ENCODE measurements at regions not wholly inside any gene's neighbourhood (a gene's known extent, or its start where the extent isn't known, plus 50 kb on each side); places are given as distances from the start of the nearest gene placed in this dataset.
"Not testable (repeated sequence)": the region's sequence is repeated elsewhere in the genome, so short reads cannot be mapped to it uniquely, and the experiment has no call there.

DNA sequence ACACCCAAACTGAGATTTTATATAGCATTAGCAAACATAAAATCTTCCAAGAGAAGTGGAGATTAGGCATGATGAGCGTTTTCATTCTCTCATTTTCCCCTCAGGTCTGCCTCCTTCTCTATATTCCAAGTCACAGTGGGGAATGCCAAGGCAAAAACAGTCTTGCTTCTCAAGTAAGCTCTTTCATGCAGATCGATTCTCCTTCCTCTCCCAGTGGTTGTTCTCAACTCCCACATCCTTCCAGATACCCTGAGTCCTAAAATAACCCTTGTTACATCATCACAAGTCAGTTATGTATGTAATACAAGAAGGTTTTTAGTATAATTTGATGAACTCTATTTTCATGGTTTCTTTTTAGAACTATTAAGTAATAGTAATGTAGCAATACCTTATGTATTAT, 150.6 kb downstream of the TXNL1 start:
- H3K27me3 Mint-ChIP-seq (ENCODE audit: low read depth), result no peaks in the 10 kb centered on the region
- no peak for DNase-seq (ENCODE audit: low read depth, low spot score)
- H3K36me3 Mint-ChIP-seq (ENCODE audit: low read depth), result no peaks in the 10 kb centered on the region
- no peak overlapping the region for H3K27ac Mint-ChIP-seq (ENCODE audit: unreplicated experiment)
- no peaks in the 10 kb centered on the region for H3K9me3 Mint-ChIP-seq
- H3K4me3 Mint-ChIP-seq, result no peak overlapping the region
- TF ChIP-seq, protein P1, sequence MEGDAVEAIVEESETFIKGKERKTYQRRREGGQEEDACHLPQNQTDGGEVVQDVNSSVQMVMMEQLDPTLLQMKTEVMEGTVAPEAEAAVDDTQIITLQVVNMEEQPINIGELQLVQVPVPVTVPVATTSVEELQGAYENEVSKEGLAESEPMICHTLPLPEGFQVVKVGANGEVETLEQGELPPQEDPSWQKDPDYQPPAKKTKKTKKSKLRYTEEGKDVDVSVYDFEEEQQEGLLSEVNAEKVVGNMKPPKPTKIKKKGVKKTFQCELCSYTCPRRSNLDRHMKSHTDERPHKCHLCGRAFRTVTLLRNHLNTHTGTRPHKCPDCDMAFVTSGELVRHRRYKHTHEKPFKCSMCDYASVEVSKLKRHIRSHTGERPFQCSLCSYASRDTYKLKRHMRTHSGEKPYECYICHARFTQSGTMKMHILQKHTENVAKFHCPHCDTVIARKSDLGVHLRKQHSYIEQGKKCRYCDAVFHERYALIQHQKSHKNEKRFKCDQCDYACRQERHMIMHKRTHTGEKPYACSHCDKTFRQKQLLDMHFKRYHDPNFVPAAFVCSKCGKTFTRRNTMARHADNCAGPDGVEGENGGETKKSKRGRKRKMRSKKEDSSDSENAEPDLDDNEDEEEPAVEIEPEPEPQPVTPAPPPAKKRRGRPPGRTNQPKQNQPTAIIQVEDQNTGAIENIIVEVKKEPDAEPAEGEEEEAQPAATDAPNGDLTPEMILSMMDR (conservative IDR thresholded peaks at IDR 0.05), result no peak
- no peaks in the 10 kb centered on the region for H3K4me1 Mint-ChIP-seq

DNA sequence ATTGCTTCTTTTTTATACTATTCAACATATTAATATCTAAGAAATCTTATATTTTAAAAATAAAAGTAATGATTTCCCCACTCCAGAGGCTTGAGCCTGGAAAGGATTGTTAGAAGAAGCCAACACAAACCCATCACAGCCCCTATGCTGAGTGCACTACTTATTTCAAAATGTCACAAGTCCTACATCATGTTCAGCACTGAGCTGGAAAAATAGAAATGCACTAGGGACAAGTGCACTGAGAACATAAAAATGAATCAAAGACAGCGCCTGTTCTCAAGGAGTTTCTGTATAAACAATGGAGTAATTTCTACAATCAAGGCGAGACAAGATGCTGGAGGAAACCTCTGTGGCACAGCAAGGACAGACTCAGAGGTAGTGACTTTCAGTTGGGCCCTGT, 155.0 kb downstream of the TXNL1 start:
- Mint-ChIP-seq H3K4me1 (no peaks in the 10 kb centered on the region), H3K4me3 (no peak overlapping the region), H3K27ac (ENCODE audit: unreplicated experiment) (no peak overlapping the region), H3K9me3 (no peaks in the 10 kb centered on the region), H3K36me3 (ENCODE audit: low read depth) (no peaks in the 10 kb centered on the region), H3K27me3 (ENCODE audit: low read depth) (no peaks in the 10 kb centered on the region)
- DNase-seq (ENCODE audit: low read depth, low spot score), result no peak
- TF ChIP-seq, protein P1 (conservative IDR thresholded peaks at IDR 0.05), result no peak

DNA sequence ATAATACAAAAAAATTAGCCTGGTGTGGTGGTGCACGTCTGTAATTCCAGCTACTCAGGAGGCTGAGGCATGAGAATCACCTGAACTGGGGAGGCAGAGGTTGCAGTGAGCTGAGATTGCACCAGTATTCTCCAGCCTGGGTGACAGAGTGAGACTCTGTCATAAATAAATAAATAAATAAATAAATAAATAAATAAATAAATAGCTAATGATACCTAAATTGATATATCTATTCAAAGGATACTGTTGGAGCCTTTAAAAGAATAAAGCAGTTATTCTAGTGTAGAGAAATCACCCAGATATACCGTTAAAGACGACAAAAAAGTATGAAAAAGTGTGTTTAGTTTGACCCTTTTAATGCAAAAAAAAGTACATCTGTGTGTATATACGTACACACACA, 155.6 kb downstream of the TXNL1 start:
- not testable (repeated sequence) for H3K27me3 Mint-ChIP-seq (ENCODE audit: low read depth); DNase-seq (ENCODE audit: low read depth, low spot score); H3K36me3 Mint-ChIP-seq (ENCODE audit: low read depth); H3K4me3 Mint-ChIP-seq; H3K27ac Mint-ChIP-seq (ENCODE audit: unreplicated experiment); H3K9me3 Mint-ChIP-seq; H3K4me1 Mint-ChIP-seq

DNA sequence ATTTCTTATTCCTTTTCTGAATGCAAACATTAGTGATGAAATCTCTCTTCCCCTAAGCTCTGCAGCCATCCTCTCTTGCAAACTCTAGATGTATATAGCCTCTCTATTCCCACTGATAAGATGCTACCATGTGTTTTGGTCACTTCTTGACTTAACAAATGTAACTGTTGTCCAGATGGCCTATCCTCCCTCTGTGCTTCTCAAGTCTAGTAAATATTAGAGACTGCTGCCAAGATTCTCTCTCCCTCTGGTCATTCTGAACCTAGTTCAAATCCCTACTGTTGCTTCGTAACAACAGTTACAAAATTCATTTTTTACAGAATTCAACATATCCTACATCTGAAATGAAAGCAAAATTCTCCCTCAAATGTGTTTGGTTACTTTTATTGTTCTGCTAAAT, 156.6 kb downstream of the TXNL1 start:
- TF ChIP-seq, protein P1 (conservative IDR thresholded peaks at IDR 0.05), result no peak
- DNase-seq (ENCODE audit: low read depth, low spot score), result no peak
- peaks cover 2% of the 10 kb centered on the region for H3K9me3 Mint-ChIP-seq
- no peaks in the 10 kb centered on the region for H3K36me3 Mint-ChIP-seq (ENCODE audit: low read depth)
- H3K27me3 Mint-ChIP-seq (ENCODE audit: low read depth), result no peaks in the 10 kb centered on the region
- H3K4me1 Mint-ChIP-seq, result no peaks in the 10 kb centered on the region
- no peak overlapping the region for H3K27ac Mint-ChIP-seq (ENCODE audit: unreplicated experiment)
- H3K4me3 Mint-ChIP-seq, result no peak overlapping the region

DNA sequence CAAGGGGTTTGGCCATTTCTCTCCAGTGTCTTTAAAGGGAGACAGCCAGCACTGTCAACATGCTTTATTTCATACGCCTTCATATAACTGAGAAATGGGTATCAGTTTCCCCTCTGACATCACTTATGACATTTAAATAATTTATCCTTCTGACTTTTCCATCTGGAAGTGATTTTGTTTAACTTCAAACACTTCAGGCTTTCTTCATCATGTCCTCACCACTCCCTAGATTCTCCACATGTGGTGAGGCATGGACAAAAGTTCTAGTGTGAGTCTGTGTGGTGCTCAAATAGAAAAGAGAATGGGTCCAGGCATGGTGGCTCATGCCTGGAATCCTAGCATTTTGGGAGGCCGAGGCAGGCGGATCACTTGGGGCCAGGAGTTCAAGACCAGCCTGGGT, 158.6 kb downstream of the TXNL1 start:
- Mint-ChIP-seq H3K27me3 (ENCODE audit: low read depth) (no peaks in the 10 kb centered on the region), H3K36me3 (ENCODE audit: low read depth) (no peaks in the 10 kb centered on the region), H3K9me3 (peaks cover 3% of the 10 kb centered on the region), H3K4me3 (no peak overlapping the region), H3K27ac (ENCODE audit: unreplicated experiment) (no peak overlapping the region), H3K4me1 (no peaks in the 10 kb centered on the region)
- no peak for DNase-seq (ENCODE audit: low read depth, low spot score)
- TF ChIP-seq, protein P1 (conservative IDR thresholded peaks at IDR 0.05), result no peak

DNA sequence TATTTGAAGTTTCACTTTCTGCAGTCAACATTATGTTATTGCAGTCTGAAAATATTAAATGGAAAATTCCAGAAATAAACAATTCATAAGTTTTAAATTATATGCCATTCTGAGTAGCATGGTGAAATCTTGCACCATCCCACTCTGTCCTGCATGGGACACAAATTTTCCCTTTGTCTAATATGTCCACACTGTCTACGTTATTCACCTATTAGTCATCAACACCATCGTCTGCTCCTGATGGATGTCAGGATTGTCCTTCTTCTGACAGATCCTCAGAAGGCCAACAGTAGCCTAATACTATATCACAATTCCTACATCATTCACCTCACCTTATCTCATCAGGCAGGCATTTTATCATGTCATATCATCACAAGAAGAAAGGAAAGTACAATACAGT, 163.1 kb downstream of the TXNL1 start:
- H3K36me3 Mint-ChIP-seq (ENCODE audit: low read depth), result no peaks in the 10 kb centered on the region
- no peak for DNase-seq (ENCODE audit: low read depth, low spot score)
- no peak overlapping the region for H3K27ac Mint-ChIP-seq (ENCODE audit: unreplicated experiment)
- no peaks in the 10 kb centered on the region for H3K27me3 Mint-ChIP-seq (ENCODE audit: low read depth)
- no peak overlapping the region for H3K4me3 Mint-ChIP-seq
- no peaks in the 10 kb centered on the region for H3K4me1 Mint-ChIP-seq
- H3K9me3 Mint-ChIP-seq, result peaks cover 3% of the 10 kb centered on the region
- TF ChIP-seq, protein P1 (conservative IDR thresholded peaks at IDR 0.05), result no peak
